Muscle layer of colon (tissue), 2 donors: ENCODE measurements at regions not wholly inside any gene's neighbourhood (a gene's known extent, or its start where the extent isn't known, plus 50 kb on each side); places are given as distances from the start of the nearest gene placed in this dataset.

Experiments used
- H3K27ac ChIP-seq: one replicate; pipeline ENCODE4 v1.7.0; 2013; ENCODE audit warnings: low read depth, mild to moderate bottlenecking, low read length, moderate library complexity
- H3K27me3 ChIP-seq, 2 donors: one replicate each; pipeline ENCODE4 v1.7.0; 2013; ENCODE audit warnings: low read length in 2 of 2, mild to moderate bottlenecking in 2 of 2; ENCODE audit not compliant: insufficient read depth in 2 of 2, control insufficient read depth in 1 of 2
- H3K36me3 ChIP-seq: one replicate; pipeline ENCODE4 v1.7.0; 2013; ENCODE audit warnings: mild to moderate bottlenecking, low read length; ENCODE audit not compliant: insufficient read depth
- H3K4me1 ChIP-seq: one replicate; pipeline ENCODE4 v1.7.0; 2013; ENCODE audit warnings: mild to moderate bottlenecking, low read length; ENCODE audit not compliant: insufficient read depth
- H3K4me3 ChIP-seq, 2 donors: one replicate each; pipeline ENCODE4 v1.7.0; 2013; ENCODE audit warnings: low read length in 2 of 2, low read depth in 1 of 2, mild to moderate bottlenecking in 1 of 2, moderate library complexity in 1 of 2
- H3K9ac ChIP-seq: one replicate; pipeline ENCODE4 v1.7.0; 2013; ENCODE audit warnings: low read length
- H3K9me3 ChIP-seq: one replicate; pipeline ENCODE4 v1.7.0; 2013; ENCODE audit warnings: mild to moderate bottlenecking, low read length
- donor health status: abdominal sarcoma.
- donor health status: Adenocarcinoma of cecum.

- Histone ChIP-seq H3K4me1 (peaks cover 9% of the 10 kb centered on the region), H3K36me3 (no peaks in the 10 kb centered on the region), H3K9me3 (no peaks in the 10 kb centered on the region), H3K4me3 (no peak overlapping the region), H3K27ac (no peak overlapping the region), H3K27me3 (peaks cover 13 to 16% of the 10 kb centered on the region in 2 donors), H3K9ac (no peak overlapping the region)
These were observed 150.6 kb downstream of the ERCC6L2 start for GRCh38 chr9:96025995-96026602.

- peaks cover 4% of the 10 kb centered on the region for H3K4me1 ChIP-seq
- H3K36me3 ChIP-seq = no peaks in the 10 kb centered on the region
- peaks cover 16 to 17% of the 10 kb centered on the region in 2 donors for H3K27me3 ChIP-seq
- no peak overlapping the region for H3K27ac ChIP-seq
- no peak overlapping the region for H3K9ac ChIP-seq
- H3K9me3 ChIP-seq = no peaks in the 10 kb centered on the region
- no peak overlapping the region for H3K4me3 ChIP-seq
These were observed 148.0 kb downstream of the ERCC6L2 start for GRCh38 chr9:96023486-96023885.

- H3K4me3 ChIP-seq = no peak overlapping the region
- no peaks in the 10 kb centered on the region for H3K9me3 ChIP-seq
- peaks cover 4% of the 10 kb centered on the region for H3K4me1 ChIP-seq
- H3K27me3 ChIP-seq = peaks cover 13 to 17% of the 10 kb centered on the region in 2 donors
- H3K36me3 ChIP-seq = no peaks in the 10 kb centered on the region
- no peak overlapping the region for H3K9ac ChIP-seq
- no peak overlapping the region for H3K27ac ChIP-seq
These were observed 147.1 kb downstream of the ERCC6L2 start for GRCh38 chr9:96022445-96023051.

DNA sequence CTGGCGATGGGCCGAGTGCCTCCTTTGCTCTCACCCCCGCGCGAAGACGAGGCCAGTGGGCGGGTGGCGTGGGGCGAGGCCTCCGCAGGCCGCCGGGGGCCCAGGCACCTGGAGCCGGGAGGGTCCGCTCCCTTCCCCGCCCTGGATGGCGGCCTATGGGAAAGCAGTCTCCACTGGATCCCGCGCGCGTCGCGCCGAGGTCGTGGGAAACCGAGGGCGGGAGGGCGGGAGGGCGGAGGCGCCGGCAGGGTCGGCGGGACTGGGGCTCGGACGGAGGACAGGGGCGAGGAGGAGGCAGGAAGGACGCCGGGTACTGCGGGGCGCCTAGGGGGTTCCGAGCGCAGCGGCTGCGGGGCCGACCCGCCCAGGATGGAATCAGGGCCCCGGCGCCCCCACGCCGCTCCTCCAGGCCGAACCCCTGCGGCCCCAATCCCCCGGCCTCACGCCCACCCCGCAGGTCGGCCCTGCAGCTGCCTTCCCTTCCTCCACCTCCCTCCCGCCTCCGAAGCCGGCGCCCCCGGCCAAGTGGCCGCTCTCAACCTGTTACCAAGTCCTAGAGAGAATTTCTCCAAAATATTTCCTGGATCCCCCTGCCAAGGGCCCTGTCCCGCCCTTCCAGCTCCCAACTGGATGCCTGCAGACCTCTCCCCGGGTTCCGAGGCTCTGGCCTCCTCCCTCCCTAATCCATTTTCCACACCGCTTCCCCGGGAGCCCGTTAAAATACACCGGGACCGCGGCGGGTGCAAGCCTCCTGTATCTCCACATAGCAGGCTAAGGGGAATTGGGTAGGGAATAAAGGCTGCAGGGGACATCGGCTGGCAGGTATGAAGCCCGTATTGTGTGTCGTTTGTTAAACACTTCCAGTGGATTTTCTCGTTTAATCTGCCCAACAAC, 146.3 kb downstream of the ERCC6L2 start:
- Histone ChIP-seq H3K9me3 (no peaks in the 10 kb centered on the region), H3K27me3 (peaks cover 9 to 17% of the 10 kb centered on the region in 2 donors), H3K4me3 (peak overlapping the region; percentile 55 to 58), H3K27ac (no peak overlapping the region), H3K9ac (no peak overlapping the region), H3K36me3 (no peaks in the 10 kb centered on the region), H3K4me1 (peaks cover 1% of the 10 kb centered on the region)

DNA sequence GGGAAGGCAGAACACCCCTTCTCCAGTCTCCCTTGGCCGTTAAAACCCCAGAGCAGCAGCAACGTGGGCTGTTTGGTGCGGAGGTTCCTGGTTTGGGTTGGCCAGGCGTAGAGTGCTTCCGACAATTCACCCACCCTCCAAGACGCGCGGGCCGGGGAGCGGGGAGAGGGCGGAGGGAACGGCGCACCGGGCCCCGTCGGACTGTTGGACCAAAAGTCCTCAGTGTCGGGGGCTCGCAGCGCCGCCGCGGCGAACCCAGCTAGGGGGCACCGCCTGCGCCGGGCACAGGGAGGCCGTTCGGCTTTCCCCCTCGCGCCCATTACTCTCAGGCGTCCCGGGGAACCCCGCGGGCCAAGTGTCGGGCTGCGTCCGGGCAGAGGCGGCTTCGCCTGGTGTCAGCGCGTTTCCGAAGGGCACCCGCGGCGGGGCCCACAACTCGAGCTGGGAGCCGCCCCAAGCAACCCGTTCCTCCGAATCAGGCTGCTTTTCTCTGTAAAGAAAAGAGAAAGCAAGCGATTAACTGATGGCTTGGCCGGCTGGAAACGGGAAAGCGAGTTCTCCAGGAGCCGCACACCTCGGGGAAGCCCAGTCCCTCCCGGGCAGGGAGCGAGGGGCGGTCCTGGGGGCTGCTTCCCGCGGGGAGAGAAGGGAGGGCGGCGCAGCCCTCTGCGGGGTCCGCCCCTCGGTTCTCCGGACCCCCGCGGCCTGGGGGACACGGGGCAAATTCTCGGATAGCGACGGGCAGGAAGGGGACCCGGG, 145.5 kb downstream of the ERCC6L2 start:
- Histone ChIP-seq H3K27ac (peak overlapping the region; percentile 36), H3K27me3 (peaks cover 9 to 11% of the 10 kb centered on the region in 2 donors), H3K4me3 (peak overlapping the region; percentile 55 to 58), H3K36me3 (peaks cover 5% of the 10 kb centered on the region), H3K4me1 (no peaks in the 10 kb centered on the region), H3K9ac (no peak overlapping the region), H3K9me3 (no peaks in the 10 kb centered on the region)

GRCh38 chr9:96020300-96020791, 144.9 kb downstream of the ERCC6L2 start:
- Histone ChIP-seq H3K36me3 (peaks cover 6% of the 10 kb centered on the region), H3K27me3 (peaks cover 9 to 11% of the 10 kb centered on the region in 2 donors), H3K9ac (no peak overlapping the region), H3K27ac (peak overlapping the region; percentile 15), H3K4me3 (peak overlapping the region; percentile 55 to 58), H3K9me3 (no peaks in the 10 kb centered on the region), H3K4me1 (no peaks in the 10 kb centered on the region)
